GM20000 (cell line): ENCODE measurements at regions not wholly inside any gene's neighbourhood (a gene's known extent, or its start where the extent isn't known, plus 50 kb on each side); places are given as distances from the start of the nearest gene placed in this dataset.

Experiments
- DNase-seq: peaks from one replicate; pipeline ENCODE4 v3.0.0; 2012; ENCODE audit warnings: low spot score
- TF ChIP-seq, protein P1 (sequence below): IDR thresholded peaks from 2 replicates; pipeline ENCODE4 v1.5.1; 2012; ENCODE audit warnings: mild to moderate bottlenecking, control low read depth; ENCODE audit errors: extremely low read depth, missing control alignments

DNA sequence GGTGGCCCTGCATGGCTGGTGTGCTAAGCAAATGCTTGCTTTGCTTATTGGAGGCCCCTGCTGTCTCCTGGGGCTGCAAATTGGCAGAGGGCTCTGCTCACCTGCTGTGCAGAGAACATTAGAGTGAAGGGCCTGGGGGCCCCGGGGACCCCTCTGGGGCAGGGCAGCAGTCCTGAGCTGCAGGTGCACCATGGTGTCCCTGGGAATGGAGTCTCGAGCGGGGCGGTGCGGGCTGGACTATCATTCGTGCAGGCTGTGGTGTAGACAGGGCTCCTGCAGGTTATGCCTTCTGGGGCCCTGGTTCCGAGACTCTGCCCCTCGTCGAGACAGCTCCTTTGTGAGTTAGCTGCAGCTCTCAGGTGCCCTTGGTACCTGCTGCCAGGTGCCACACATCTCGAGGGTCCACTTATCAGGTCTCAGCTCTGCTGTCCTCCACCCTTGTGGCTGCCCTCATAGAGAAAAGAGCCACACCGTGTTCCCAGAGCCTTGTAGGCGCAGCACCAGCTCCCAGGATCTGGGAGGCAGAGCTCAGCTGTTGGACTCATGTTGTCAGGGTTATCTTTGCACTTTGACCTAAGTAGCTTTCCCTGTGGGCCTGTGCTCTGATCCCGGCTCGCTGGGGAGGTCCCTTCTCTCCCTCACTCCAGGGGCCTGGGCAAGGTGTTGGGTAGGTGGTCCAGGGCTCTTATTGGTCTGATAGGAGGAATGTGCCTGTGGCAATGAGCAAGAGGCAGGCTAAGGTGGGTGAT lies 58.0 kb upstream of the ZNF536 start:
- DNase-seq, result no peak
- TF ChIP-seq, protein P1, sequence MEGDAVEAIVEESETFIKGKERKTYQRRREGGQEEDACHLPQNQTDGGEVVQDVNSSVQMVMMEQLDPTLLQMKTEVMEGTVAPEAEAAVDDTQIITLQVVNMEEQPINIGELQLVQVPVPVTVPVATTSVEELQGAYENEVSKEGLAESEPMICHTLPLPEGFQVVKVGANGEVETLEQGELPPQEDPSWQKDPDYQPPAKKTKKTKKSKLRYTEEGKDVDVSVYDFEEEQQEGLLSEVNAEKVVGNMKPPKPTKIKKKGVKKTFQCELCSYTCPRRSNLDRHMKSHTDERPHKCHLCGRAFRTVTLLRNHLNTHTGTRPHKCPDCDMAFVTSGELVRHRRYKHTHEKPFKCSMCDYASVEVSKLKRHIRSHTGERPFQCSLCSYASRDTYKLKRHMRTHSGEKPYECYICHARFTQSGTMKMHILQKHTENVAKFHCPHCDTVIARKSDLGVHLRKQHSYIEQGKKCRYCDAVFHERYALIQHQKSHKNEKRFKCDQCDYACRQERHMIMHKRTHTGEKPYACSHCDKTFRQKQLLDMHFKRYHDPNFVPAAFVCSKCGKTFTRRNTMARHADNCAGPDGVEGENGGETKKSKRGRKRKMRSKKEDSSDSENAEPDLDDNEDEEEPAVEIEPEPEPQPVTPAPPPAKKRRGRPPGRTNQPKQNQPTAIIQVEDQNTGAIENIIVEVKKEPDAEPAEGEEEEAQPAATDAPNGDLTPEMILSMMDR, result no peak

DNA sequence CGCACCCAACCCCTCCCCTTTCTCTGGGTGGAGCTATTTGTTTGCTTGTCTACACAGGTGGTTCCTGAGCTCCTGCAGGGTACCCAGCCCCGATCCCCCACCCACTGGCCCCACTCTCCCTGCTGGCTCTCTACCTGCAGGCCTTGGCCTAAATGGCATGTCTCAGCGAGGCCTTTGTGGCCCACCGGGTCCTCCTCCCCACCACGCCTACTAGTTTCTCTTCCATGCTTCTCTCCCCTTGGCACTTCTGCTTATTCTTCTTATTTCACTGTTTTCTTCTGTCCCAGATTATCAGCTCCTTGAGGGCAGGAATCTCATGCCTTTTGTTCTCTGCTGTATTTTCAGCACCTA lies 57.4 kb upstream of the ZNF536 start:
- TF ChIP-seq, protein P1, result no peak
- DNase-seq, result no peak

DNA sequence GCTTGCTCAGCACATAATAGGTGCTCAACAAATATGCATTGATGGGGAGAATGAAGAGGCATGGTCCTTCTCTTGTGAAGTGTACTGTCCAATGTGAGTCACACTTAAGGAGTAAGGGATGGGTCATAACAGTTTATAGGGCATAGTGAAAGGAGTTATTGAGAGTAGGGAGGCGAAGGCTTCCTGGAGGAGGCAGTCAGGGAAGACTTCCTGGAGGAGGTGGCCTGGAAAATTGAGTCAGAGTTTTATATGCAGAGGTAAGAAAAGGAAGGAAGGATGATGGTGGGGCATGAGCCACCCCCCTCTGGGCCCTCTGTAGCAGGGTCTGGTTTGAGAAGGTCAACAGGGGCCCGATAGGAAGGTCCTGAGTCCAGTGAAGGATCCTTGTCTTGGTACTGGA lies 57.0 kb upstream of the ZNF536 start:
- DNase-seq, result no peak
- TF ChIP-seq, protein P1, result no peak

DNA sequence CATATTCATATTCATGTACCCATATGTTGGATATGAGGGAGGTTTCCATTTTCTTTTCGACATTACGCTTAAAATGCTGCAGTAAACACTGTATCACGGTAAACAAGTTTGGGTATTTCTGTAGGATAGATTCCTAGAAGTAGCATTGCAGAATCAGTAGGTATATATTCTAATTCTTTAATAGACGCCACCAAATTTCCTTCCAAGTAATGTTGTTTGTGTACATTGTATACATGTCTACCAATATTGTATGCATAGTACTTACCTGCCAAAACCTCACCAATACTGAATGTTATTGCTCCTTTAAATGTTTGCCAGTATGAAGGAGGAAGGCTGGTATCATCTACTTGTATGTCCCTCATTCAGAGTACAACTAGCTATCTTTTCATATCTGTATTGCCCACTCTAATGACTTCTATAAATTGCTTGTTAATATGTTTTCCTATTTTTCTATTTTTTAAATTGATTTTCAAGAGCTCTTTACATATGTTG lies 56.1 kb upstream of the ZNF536 start:
- TF ChIP-seq, protein P1, result no peak
- DNase-seq, result no peak

DNA sequence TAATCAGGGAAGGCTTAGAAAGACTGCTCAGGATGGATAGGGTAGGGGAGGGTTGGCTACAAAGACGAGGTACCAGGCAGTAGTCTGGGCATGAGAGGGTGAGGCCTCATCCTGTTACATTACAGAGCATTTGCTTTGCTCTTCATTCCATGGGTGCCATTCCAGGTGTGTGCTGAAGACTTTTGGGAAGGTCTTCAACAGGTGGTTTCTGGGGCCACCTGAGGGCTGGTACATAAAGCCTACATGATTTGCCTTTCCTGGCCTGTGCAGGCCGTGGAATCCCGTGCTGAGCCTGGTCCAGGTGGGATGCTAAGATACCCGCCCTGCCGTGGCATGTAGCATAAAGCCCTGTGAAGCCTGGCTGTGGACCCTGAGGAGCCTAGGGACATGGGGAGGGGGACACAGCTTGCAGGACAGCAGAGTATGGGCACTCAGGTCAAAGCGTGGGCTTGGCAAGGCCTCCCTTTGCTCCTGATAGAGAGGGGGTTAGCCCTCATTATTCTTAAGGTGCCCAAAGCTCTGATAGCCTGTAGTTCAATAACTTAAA lies 55.6 kb upstream of the ZNF536 start:
- TF ChIP-seq, protein P1, result no peak
- no peak for DNase-seq

DNA sequence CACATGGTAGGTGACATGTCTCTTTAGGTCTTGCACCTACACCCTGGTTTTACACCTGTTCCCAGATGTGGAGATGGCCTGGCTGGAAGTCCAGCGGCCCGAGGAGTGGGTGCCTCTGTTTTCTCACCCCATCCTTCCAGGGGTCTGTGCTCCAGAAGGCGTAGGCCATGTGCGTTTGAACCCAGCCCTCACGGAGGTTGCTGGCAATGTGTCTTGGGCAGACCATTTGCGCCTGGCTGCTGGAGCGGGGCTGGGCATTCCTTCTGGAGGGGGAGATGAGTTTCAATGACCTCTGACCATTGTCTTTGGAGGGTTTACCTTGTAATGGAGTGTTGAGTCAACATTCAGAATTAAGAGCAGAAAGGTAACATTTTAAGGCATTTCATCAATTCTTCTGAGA lies 54.8 kb upstream of the ZNF536 start:
- DNase-seq, result no peak
- TF ChIP-seq, protein P1, result no peak

DNA sequence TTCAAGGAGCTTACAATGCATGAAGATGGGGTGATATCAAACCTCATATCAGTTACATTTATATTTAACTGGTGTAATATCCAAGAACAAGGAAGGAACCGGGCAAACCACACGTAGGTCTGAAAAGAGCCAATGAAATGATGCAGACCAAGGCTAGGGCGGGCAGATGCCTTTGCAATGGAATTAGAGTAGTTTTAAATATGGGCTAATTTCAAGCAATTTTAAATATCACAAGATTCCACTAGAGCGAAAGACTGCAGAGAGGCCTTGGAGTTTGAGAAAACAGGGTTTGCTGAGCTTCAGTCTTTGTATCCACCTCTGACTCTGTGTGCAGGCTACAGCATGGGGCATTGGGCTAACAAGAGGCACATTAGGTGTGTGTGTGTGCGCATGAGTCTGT lies 53.9 kb upstream of the ZNF536 start:
- TF ChIP-seq, protein P1, result no peak
- no peak for DNase-seq
